Stimulated activated CD4-positive, alpha-beta T cell treated with anti-CD3 and anti-CD28 coated beads, Interleukin-12 subunit alpha, Interleukin-12 subunit beta, amount 100 ng/mL, for 48 hours (primary cell): ENCODE measurements at regions not wholly inside any gene's neighbourhood (a gene's known extent, or its start where the extent isn't known, plus 50 kb on each side); places are given as distances from the start of the nearest gene placed in this dataset.

ENCODE experiments used
- DNase-seq, 3 donors: peaks; one replicate each; pipeline ENCODE4 v3.0.0-alpha.2; 2020; ENCODE audit warnings: low read depth in 2 of 3, low spot score in 1 of 3

- no peak for DNase-seq
Measured at GRCh38 chr13:39100996-39101738, 62.9 kb downstream of the NHLRC3 start.

GRCh38 chr13:39102981-39103490, 64.8 kb downstream of the NHLRC3 start:
- DNase-seq: no peak

GRCh38 chr13:39105110-39105509, 66.9 kb downstream of the NHLRC3 start:
- no peak for DNase-seq

- no peak for DNase-seq
Measured at GRCh38 chr13:39106216-39107005, 68.2 kb downstream of the NHLRC3 start.

- no peak for DNase-seq
Measured at GRCh38 chr13:39107561-39107960, 69.3 kb downstream of the NHLRC3 start.

- DNase-seq: no peak
Measured at GRCh38 chr13:39108783-39109182, 70.5 kb downstream of the NHLRC3 start.

- no peak for DNase-seq
Measured at GRCh38 chr13:39110518-39111097, 72.4 kb downstream of the NHLRC3 start.

GRCh38 chr13:39111145-39111544, 72.9 kb downstream of the NHLRC3 start:
- no peak for DNase-seq

- no peak for DNase-seq
Measured at GRCh38 chr13:39119422-39119821, 81.2 kb downstream of the NHLRC3 start.

- DNase-seq: no peak
Measured at GRCh38 chr13:39123578-39123977, 85.3 kb downstream of the NHLRC3 start.

GRCh38 chr13:39129213-39129612, 91.0 kb downstream of the NHLRC3 start:
- DNase-seq: no peak

GRCh38 chr13:39130301-39130700, 92.0 kb downstream of the NHLRC3 start:
- no peak for DNase-seq

GRCh38 chr13:39132286-39133230, 94.3 kb downstream of the NHLRC3 start:
- no peak for DNase-seq

- no peak for DNase-seq
Measured at GRCh38 chr13:39133781-39134180, 95.5 kb downstream of the NHLRC3 start.

- DNase-seq: no peak
Measured at GRCh38 chr13:39134574-39134973, 96.3 kb downstream of the NHLRC3 start.

GRCh38 chr13:39144391-39144790, 106.1 kb downstream of the NHLRC3 start:
- DNase-seq: no peak

GRCh38 chr13:39144941-39145533, 106.8 kb downstream of the NHLRC3 start:
- peak; percentile 13 to 24 (median 15) for DNase-seq

- peak in 2 of 3 donors; percentile 12 to 14 for DNase-seq
Measured at GRCh38 chr13:39148513-39148961, 110.3 kb downstream of the NHLRC3 start.

GRCh38 chr13:39149896-39150295, 111.6 kb downstream of the NHLRC3 start:
- no peak for DNase-seq

- no peak for DNase-seq
Measured at GRCh38 chr13:39154041-39154440, 115.8 kb downstream of the NHLRC3 start.
